ENCODE measurements at regions not wholly inside any gene's neighbourhood (a gene's known extent, or its start where the extent isn't known, plus 50 kb on each side); places are given as distances from the start of the nearest gene placed in this dataset.

GRCh38 chr7:23973264-23973663 is 263.2 kb downstream of the STK31 start:
- DNase-seq (ENCODE audit: low read depth) = no peak

GRCh38 chr7:23980081-23980480 is 270.1 kb downstream of the STK31 start:
- DNase-seq (ENCODE audit: low read depth) = no peak

- no peak for DNase-seq (ENCODE audit: low read depth)
Measured at GRCh38 chr7:23981314-23981713, 271.3 kb downstream of the STK31 start.

DNA sequence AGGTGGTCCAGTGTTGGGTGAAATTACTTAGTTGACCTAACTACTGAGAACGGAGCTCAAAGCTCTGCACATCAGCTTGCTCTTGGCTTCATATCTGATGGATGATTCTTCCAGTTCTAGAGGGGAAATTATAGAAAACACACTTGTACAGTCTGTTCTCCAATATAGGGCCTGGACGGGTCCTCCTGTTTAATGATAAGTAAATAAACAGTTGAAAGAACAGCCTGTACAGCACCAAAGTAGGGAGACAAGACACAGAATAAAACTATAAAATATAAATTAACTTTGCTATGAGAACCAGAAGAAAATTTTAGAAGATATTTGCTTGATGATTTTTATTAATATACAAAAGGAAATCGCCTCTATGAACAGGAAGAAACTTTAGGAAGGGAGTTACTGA is 271.7 kb downstream of the STK31 start:
- DNase-seq (ENCODE audit: low read depth) = no peak

DNA sequence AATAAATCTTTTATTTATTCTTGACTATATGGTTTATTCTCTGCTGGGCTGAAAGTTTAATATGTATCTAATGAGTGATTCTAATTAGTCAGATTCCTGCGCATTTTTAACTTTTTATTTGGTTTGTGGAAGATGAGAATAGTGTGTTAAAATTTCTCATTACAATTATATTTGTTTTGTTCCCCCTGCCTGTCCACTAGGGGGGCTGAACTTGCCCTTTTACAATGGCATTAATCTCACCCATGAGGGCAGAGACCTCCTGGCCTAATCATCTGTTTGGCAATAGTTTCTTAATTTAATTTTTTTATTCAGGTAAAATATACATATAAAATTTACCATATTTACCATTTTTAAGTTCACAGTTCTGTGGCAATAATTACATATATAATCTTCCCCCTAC is 278.5 kb upstream of the NPY start:
- DNase-seq (ENCODE audit: low read depth) = no peak

DNA sequence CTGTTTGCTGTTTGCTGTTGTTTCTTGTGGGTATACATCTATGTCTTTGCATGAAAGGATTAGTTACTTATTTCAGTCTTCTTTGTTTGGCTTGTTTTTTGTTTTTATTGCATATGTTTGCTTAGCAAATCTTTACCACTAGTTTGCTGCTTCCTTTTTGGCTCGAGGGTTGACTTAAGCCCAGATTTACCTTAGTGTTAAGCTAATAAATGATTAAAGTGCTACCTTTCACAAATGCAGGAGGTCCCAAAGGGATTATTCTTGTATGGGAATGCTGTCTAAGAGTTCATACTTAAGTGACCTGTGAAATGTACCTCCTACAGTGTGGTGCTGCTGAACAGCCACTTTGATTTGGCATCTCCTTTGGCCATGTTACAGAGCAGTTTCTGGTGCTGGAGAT is 273.5 kb upstream of the NPY start:
- no peak for DNase-seq (ENCODE audit: low read depth)

GRCh38 chr7:24017519-24017918 is 266.5 kb upstream of the NPY start:
- no peak for DNase-seq (ENCODE audit: low read depth)

DNA sequence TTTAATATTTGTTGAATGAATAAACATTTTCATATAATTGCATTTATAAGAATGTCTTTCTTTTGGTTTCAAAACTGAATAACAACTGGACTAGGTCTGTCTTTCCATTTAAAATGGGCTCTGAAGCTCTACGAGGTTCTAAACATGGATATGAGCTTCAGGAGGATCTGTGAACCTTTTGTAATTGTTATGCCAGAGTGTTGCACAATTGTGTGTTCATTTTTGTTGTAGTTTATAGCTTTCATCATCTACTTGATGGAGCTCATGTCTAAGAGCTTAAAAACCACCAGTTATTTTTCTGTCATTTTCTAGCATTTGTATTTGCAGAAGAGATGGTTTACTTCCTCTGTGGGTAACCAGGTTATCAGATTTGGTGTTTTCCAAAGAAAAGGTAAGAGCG is 265.7 kb upstream of the NPY start:
- DNase-seq (ENCODE audit: low read depth) = no peak

DNA sequence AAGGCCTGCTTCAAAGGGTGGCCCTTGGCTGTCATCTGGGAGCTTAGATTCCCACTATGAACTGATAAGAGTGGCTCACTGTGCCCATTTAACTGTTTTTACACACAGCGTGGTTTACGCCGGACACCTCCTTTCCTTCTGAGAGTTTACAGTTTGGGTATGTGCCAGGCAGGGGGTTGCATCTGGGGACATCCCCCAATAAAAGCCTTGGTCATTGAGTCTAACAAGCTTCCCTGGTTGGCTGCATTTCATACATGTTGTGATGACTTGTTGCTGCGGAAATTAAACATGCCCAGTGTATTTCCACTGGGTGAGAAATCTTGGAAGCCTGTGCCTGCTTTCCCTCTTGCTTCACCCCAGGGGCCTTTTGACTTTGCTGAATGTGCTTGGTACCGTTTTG is 264.1 kb upstream of the NPY start:
- no peak for DNase-seq (ENCODE audit: low read depth)

DNA sequence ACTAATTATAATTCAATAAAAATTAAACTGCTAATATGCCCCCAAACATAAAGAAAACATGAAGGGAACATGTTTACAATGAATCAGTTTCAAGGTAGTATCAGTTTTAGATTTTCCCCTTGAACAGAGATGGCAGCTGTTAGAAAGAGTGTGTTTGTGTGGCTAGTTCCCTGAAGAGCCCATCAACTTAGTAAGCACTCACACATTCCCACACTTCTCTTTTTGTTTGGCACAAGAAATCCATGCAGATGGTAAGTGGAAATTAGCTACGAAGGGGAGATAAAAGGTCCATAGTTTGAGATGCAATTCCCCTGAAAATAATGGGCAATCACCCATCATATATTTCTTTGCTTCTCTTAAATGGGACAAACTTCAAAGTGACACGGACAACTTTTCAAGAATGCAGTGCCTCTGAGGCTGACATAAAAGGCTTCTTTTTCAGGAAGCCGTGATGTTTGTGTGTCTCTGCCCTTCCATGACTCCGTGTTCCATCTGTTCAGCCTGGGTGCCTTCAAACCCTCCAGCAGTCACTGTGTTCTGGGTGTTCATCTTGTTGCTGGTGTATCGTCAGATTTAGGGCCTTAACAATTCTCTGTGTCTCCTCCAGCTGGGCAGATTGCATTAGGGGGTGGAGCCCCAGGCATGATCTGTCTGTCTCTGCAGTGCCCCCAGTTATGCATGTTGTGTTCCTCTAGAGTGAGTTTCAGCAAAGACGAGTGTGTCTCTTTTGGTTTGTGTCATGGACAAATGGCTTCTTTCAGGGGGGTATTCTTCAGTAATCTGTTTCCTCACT is 259.5 kb upstream of the NPY start:
- DNase-seq (ENCODE audit: low read depth) = no peak

GRCh38 chr7:24025094-24025493 is 258.9 kb upstream of the NPY start:
- DNase-seq (ENCODE audit: low read depth) = no peak

GRCh38 chr7:24025765-24026164 is 258.2 kb upstream of the NPY start:
- DNase-seq (ENCODE audit: low read depth) = no peak

GRCh38 chr7:24026351-24026750 is 257.6 kb upstream of the NPY start:
- DNase-seq (ENCODE audit: low read depth) = no peak

- DNase-seq (ENCODE audit: low read depth) = no peak
Measured at GRCh38 chr7:24029068-24029467, 254.9 kb upstream of the NPY start.

- DNase-seq (ENCODE audit: low read depth) = no peak
Measured at GRCh38 chr7:24034251-24034650, 249.7 kb upstream of the NPY start.

- no peak for DNase-seq (ENCODE audit: low read depth)
Measured at GRCh38 chr7:24035366-24036032, 248.5 kb upstream of the NPY start.

- no peak for DNase-seq (ENCODE audit: low read depth)
Measured at GRCh38 chr7:24036033-24036412, 248.0 kb upstream of the NPY start.

DNA sequence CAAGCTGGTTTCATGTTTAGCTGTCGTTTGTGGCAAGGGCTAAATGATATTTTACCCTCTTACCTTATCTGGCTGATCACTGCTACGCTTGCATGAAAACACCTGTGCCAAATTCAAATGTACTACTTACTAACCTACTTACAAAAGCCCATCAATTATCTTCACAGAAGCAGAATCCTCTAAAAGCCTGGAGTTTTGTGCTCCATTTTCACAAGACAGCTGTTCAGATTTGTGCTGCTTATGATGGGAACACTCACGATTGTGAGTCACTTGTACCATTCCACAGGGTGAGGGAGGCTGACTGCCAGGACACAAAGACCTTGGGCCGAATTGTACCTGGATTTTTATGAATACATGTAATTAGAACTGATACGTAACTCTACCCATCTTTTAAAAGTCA is 245.0 kb upstream of the NPY start:
- no peak for DNase-seq (ENCODE audit: low read depth)

DNA sequence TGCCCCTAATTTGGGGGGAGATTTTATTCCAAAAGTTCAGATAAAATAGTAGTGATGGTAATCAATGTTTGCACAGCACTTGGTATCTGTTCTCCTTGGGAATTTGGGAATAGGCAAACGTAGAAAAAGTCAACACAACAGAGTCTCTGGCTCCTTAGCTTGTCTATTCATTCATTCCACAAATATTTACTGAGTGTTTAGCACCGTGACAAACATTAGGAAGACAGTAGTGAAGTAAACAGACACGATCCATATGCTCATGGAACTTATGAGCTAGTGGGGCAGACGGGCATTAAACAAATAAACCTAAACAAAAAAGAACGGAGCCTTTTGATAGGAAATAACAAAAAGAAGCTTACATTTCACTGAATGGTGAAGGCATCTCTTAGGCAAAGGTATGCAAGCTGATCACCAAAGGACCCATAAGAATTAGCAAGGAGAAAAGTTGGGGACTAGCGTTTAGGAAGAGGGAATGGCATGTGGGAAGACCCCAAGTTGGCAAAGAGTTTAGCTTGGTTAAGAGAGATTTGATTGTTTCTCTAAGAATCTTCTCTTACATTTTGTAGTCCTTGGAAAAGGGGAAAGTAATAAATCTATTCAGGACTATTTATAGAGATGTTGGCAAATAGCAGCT is 243.9 kb upstream of the NPY start:
- DNase-seq (ENCODE audit: low read depth) = no peak

- DNase-seq (ENCODE audit: low read depth) = no peak
Measured at GRCh38 chr7:24042028-24042427, 242.0 kb upstream of the NPY start.

DNA sequence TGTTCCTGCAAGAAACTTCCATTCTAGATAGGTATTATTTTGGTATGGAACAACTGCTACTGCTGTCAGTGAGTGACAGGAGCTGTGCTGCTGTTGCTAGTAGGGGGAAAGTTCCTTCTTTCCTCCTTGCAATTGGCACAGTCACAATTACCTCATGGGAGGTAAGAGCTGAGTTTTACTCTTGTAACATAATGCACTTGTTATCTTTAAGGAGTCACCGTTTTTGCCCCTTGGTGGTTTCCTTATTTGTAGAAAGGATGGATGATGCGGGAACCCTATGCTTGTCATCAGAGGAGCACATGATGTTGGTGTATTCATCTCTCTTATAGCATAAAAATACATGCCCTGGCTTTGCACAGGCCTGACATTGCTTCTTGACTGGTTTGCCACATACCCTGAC is 234.7 kb upstream of the NPY start:
- no peak for DNase-seq (ENCODE audit: low read depth)

DNA sequence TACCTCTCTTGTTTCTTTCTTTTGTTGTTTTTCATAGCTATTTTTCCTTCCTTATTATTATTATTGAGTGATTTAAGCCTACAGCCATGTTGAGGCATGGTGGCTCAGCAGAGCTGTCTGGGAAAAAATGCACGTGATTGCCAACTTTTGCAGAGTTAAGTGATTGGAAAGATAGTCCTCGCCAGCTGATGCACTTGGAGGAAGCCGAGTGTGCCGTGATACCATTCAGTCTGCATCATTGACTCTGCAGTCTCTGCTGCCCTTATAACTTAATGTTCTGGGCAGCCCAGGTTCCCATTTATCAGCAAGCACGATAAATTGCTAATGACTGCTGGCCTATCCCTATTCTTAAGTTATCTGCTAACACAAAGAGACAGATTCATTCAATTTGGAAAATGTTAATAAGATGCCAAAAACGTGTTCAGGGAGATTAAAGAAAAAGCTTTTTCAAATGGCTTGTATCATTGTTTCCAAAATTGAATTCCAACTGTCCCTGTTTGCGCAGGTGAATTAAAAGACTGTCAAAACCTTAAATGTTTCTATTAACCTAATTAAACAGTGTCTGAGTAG is 232.9 kb upstream of the NPY start:
- no peak for DNase-seq (ENCODE audit: low read depth)

DNA sequence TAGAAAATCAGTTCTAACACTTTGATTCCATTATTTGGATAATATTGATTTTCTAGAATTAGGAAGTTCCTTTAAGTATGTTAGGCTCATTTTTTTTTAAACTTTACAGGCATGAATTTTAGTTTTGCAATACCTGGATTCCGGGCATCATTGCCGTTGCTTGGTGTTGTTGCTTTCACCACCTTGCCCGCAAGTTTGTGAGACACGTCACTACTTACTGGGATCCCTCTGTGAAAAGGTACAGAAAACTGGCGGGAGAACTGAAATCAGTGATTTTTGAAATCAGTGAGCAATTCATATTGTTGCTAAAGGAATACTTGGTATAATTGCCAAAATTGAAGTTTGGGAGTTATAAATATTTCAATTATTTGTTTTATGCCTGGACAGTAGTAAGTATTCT is 232.3 kb upstream of the NPY start:
- DNase-seq (ENCODE audit: low read depth) = no peak

All from stimulated activated CD8-positive, alpha-beta memory T cell treated with anti-CD3 and anti-CD28 coated beads, Interleukin-15, amount 100 ng/mL, for 24 hours (primary cell).